Germinal center (tissue), 1 donor: ENCODE measurements at regions not wholly inside any gene's neighbourhood (a gene's known extent, or its start where the extent isn't known, plus 50 kb on each side); places are given as distances from the start of the nearest gene placed in this dataset.
"Not testable (repeated sequence)": the region's sequence is repeated elsewhere in the genome, so short reads cannot be mapped to it uniquely, and the experiment has no call there.

Source experiments
- DNase-seq: peaks from one replicate; pipeline ENCODE4 v3.0.0; 2012; ENCODE audit warnings: mixed read lengths, low spot score

DNA sequence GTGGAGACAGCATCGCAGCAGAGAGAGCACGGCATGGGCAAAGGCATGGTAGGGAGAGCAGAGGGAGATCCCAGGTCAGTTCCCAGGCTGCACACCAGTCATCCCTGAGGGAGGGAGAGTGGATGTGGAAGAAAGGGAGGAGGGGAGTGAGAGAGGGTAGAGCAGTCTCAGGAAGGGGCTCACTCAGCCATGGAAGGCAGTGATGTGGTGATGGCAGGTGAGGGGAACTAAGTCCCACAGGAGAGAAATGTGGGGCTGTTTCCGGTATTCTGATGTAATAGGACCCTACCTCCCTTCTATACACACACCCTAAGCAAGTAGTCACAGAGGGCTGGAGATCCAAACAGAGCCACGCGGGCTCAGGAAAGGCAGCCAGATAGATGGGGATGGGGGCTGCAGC, 500.3 kb upstream of the CDH11 start:
- no peak for DNase-seq

DNA sequence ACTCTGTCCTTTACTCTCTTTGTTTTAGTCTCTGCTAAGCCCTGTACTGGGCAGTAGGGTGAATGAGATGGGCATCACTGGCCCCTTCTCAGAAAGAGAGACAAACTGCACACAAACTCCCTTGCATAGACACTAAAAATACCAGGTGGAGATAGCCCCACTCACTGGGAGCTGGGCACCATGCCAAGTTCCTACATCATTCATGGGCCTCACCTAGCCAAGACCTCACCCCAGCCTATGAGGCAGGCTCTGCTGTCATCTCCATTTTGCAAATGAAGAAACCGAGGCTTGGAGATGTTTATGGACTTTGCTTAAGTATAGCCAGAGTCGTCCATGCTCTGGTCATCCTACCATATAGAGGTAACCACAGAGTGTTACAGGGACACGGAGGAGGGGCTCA, 499.8 kb upstream of the CDH11 start:
- no peak for DNase-seq

DNA sequence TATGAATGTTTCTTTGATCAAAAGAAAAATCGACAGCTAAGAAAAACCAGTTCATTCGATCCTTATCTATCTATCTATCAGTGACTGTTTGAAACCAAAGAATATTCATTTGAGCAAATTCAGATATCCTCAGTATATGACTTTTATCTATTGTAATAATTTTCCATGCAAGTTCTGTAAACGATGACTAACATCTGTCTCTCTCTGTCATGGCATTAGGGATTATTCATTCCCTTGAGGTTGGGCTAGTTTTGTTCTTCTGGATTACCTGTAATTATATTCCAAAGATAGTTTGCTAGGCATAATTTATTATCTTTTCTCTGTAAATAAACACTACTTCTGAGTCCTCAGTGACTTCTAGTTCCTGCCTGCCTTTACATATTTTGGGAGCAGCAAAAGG, 497.7 kb upstream of the CDH11 start:
- DNase-seq: no peak

DNA sequence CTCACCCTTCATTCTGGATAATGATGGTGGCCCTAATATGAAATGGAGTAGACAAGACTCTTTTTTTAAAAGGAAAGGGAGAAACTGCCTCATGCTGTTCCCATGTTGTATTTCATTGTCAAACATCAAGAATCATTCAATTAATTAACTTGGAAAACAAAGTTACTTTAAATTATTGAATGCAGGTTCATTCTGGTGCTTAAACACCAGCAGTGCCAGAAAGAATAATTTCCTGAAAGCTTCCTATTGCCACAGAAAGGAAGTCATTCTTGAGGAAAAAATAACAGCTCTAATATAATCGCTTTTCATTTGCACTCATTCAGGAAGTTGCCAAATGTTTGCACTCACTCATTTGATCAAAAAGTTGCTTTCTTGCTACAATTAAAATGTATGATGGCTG, 497.1 kb upstream of the CDH11 start:
- DNase-seq: no peak

DNA sequence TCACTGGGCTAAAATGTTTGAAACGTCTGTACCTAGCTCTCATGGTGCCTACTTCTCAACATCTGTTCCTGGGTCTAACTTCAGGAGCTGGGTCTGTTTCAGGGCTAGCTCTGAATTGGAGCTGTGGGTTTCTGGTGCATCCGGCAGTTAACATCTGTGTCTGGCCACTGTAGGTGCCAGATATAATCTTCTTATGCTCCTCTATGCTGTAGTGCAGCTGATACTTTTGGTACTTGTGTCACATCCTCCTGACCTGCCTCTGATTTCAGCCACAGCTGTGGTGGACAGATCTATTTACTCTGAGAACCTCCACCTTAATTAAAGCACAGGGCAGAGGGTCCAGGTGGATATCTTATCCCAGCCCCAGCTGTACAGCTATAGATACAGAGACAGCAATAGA, 496.5 kb upstream of the CDH11 start:
- DNase-seq: no peak

DNA sequence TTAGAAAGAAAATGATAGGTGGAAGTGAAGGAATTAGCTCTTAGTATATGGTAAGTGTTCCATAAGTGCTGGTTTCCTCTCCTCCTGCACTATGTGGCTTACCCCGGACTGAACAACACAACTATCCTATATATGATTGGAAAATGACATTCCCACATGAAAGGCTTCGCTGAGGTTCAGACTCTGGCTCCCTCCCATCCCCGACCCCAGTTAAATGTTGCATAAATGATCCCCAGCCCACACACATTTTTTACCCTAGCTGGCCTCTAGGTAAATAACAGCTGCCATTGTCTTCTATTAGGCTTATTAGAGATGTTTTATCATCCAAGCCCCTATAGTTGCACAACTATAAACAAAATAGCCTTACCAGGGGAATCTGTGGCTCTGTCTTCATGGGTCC, 495.6 kb upstream of the CDH11 start:
- no peak for DNase-seq

DNA sequence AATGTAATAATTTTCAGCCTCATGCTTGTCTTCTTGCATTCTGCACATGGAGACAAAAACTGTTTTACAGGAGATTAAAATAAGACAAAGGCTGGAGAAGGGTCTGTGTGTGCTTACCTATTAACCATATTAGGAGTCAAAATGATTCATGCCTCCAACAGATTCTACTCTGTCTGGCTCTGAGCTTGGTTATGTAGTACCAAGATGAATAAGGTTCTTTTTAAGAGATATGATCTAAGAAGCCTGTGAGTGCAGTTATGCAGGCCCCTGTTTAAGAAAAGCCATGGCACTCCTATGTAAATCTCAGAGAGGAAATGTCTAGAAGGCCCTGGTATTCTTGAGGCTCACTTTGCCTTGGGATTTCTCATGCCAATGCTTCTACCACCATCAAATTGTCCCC, 486.6 kb upstream of the CDH11 start:
- no peak for DNase-seq

DNA sequence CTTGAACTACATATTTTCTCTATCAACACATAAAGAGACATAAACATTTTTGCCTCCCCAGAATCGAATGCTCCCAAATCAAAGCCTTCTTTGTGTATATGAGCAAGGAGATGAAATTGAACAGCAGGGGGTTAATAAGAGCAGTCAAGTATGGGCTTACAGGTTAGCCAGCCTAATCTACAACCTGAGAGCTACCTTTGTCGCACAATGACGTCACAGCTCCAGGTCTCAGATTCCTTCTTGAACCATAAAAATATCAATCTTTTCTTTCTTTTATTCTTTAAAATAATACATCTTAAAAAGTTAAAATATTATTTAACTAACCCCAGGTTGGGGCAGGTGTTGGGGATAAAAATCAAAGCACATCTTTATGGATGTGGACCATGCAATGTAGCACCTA, 482.9 kb upstream of the CDH11 start:
- DNase-seq: no peak

DNA sequence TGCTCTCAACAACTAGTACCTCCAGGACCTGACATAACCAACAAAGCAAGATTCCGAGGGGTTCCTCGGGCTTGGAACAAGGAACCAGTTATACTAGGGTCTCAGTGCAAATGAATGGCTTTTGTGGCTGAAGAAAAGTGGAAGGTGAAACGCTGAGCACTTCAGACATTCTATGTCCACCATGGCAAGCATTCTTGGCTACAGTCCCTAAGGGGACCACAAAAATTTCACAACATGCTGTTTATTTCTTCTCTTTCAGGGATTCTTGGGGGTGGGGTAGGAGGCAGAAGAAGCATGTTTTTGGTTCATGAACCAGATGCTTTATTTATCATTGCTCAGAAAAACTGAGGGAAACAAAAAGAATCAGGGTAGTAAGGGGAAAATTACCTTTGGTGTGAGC, 479.9 kb upstream of the CDH11 start:
- no peak for DNase-seq

DNA sequence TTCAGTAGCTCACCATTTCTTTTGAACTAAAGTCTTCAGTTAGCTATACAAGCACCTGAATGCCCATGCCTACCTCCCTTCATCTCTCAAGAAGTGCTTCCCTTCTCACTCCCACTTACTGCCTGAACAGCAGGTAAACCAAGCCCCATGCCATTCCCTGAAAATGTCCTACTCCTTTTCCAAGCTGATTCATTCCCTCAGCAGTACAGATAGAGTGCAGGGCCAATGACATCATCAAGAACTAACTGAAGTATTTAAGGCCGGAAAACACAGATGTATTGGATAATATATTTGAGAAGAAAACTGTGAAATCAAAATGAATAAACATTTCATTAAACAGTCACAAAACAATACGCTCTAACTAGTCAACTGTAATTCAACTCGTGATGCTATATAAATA, 478.8 kb upstream of the CDH11 start:
- no peak for DNase-seq

DNA sequence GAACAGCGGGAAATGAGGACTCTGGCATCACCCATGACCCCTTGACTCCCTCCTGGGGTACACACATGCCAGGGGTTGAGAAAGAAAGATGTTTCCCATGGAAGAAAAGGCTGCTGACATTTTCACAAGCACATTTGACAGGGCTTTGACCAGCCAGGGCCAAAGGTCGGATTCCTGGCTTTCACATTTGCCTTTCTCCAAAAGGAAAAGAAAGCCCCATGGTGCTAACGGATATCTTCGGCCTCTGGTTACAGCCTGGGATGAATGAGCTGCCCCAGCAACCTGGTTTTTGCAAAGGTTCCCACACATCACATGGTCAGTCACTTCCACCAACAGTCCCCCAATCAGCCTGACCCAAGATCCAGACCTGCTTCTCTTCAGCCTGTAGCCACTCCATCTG, 478.2 kb upstream of the CDH11 start:
- no peak for DNase-seq

DNA sequence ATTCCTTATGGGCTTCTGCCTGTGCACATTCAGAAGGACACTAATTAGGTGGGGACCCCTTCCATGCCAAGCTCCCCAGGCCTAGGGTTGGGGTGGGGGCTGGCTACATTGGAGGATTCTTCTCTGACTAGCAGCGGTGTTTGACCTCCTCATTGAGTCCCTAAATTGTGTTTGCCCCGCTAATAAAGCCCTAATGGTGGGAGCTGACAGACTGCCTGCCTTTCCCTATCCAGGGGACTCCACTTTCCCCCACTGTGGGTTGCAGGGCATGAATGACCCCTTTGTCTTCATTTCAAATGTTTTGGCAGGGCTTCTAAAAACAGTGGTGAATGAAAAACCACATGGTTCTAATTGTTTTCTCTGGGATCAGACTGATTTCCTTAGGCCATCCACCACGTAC, 476.8 kb upstream of the CDH11 start:
- no peak for DNase-seq

DNA sequence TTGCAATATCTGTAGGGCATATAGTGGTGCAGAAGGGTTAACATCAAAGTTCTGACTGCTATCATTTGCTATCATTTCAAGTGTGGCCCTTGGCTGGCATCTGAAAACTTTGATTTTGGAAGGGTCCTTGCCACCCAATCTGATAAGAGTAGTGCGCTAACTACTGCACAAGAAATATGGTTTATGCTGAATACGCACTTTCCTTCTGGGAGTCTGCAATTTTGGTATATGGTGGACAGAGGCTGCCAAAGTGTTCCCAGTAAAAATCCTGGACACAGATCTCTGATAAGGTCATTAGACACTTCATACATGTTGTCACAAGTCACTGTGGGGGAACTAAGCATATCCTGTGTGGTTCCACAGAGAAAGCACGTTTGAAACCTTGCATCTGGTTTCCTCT, 461.6 kb upstream of the CDH11 start:
- DNase-seq: no peak

DNA sequence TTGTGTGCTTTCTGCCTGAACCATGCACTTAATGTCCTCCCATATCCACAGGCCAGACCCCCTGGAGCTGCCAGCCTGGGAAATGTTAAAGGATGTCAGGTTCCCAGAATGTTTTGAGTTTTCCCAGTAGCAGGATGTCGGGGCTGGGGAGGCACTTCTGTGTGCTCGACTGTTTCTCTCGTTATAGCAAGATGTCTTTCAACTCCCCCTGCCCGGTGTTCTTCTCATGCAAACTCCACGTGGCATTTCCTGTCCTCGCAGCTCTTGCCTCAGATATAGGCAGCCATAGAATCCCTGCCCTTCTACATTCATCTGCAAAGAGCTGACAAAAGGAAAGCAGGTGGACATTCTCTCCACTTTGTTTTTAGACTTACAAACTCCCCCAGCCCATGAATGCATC, 457.2 kb upstream of the CDH11 start:
- DNase-seq: no peak

DNA sequence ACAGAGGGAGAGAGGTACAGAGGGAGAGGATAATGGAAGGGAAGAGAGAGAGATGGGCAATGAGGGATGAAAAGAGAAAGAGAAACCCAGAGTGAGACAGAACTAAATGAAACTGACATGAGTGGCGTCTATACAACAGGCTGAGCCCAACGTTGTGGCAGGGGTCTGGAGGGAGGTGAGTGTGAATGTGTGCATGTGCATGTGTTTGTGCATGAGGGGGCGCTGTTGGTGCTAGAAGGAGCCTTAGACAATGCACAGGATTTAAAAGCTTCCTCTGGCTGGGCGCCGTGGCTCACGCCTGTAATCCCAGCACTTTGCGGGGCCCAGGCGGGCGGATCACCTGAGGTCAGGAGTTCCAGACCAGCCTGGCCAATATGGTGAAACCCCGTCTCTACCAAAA, 454.8 kb upstream of the CDH11 start:
- DNase-seq: no peak

DNA sequence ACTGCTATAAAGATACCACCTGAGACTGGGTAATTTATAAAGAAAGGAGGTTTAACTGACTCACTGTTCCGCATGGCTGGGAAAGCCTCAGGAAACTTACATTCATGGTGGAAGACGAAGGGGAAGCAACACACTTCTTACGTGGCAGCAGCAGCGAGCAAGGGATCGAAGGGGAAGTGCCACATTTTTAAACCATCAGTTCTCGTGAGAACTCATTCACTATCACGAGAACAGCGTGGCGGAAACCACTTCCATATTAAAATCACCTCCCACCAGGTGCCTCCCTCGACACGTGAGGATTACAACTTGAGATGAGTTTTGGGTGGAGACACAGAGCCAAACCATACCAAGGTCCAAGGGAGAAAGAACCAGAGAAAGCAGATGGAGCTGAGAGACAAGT, 454.3 kb upstream of the CDH11 start:
- DNase-seq: no peak

DNA sequence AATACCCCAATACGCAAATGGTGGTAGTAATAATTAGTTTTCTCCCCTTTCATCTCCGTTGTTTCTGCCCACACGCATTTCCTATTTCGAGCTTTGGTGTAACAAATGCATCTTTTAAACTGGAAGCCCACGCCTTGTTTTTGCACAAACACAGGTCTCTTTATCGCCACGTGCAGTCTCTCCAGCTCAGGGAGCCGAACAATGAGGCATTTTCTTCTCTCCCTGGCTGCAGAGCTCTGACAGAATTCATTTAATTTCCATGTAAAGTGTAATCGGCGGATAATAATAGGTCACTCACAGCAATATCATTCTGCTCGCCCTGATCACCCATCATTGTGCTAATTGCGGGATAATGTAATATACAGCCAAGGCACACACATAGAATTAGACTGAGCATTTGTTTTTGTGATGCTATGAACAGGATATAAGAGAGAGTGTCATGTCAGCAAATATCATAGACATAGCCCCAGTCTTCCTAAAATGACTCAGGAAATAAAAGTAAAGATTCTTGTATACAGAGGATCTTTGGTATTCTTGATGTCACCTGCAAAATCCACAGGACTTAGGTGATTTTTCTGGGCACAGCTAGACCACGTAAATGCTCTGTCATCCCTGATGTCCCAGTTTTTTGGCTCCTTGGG, 452.6 kb upstream of the CDH11 start:
- no peak for DNase-seq

DNA sequence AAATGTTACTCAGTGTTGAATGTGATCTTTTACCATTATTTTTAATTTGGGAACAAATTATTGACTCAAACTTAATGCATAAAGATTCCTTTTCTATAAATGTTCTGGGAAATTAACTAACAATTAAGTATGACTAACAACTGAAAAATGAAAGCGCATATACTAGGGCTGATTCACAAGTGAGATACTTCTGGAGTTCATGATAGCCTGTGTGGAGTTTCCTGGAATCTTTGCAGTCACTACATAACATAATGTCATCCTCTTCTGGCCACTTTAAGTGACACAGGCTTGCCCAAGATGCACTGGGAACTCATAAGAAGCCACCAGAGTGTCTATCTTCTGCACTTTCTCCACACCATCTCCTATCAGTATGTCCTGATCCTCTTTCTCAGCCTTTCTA, 450.3 kb upstream of the CDH11 start:
- no peak for DNase-seq

DNA sequence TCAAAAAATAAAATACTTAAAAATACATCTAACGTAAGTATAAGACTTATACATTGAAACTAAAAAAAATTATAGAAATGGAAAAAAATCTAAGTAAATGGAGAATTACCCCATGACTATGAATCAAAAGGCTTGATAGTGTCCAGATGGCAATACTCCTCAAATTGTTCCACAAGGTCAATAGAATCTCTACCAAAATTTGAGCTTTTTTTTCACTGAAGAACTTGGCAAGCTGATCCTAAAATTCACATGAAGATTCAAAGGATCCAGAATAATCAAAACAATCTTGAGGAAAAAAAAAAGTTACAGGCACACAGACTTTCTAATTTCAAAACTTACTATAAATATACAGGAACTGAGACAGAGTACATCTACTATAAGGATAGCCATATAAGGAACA, 448.4 kb upstream of the CDH11 start:
- no peak for DNase-seq

DNA sequence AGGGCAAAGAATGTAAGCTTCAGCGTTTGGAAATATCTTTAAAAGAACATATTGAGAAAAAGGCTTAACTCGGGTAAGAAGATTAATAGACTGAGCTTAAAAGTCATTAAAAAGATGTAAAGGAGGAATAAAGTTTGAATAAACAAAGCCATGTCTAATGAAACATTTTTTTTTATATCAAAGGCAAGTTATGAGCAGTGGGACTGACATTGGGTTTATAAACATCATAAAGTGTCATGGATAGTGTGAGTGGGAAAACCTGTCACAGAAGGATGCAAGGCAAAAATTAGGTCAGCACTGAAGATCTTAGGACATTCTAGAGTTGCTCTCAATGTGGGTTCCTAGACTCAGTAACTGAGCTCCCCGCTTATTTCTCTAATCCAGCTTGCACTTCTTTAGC, 438.0 kb upstream of the CDH11 start:
- no peak for DNase-seq

DNA sequence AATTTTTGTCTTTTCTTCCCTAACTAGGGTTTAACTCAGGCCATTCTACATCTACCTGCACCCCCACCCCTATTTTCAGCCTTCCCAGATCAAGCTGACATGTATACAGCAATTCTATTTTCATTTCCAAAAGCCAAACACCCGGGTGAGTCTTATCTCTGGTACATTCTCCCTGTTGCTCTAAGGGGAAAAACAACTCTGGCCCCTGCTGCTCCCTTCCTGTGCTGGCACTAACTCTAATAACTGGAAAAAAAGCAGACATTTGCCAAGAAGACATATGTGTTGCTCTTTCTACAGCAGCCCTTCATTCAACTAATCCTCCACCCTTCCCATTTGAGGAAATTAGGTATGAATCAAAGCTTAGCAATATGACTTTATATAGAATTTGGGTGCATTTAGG, 427.8 kb upstream of the CDH11 start:
- DNase-seq: not testable (repeated sequence)

DNA sequence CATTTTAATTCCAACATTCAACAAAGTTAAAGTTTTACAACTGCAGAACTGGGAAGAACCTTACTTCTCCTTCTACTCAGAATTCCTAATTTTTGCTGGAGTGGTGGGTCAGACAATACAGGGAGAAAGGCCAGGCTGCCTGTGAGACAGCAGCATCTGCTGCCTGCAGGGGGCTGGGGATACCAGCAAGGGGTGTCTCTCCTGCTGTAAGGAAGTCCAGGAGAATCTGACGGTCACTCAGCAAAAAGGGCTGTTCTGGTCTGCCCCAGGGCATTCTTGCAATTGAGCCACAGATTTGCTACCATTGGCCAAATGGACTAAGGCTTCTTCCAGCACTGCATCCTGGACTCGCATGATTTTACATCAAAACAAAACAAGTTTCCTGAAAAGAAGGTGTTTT, 426.6 kb upstream of the CDH11 start:
- no peak for DNase-seq

DNA sequence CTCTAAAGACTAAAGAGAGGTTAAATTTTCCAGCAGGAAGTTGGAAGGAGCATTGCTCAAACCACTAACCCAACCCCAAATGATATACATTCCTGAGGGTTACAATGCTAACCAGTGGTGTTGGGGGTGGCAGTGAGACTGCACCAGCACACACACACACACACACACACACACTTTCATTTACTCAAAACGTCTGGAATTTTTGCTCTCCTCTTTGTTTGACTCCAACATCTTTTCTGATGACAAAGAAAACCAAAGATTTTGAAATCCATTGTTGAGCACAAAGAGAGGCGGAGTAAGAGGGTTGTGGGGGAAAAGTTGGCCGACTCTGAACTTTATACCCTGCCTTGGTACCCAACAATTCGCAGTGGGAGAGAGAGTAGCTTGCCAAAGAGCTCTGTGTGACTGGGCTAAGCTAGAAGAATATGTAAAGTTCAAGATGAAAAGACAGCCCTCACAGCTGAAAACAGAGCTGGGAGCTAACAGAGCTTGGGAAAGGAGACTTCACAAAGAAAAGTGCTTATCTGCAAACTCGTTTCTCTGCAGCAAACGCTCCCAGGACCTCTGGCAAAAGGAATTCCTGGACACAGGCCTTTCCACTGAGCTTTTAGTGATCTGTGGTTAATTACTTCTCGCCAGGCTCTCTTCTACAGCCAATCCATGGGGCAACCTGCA, 426.0 kb upstream of the CDH11 start:
- no peak for DNase-seq

DNA sequence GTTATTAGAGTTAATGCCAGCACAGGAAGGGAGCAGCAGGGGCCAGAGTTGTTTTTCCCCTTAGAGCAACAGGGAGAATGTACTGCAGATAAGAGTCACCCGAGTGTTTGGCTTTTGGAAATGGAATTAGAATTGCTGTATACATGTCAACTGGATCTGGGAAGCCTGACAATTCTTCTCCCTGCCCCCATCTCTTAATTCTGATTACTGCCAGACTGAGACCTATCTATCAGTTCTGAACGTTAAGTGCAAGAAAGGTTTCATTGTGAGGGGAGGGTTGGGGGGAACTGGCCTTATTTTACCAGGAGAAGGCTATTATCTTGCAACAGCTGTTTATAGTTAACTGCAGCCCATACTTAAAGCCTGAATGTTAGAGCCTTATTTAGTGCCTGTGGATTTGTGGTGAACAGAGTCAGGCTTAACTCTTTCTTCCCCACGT, 424.5 kb upstream of the CDH11 start:
- DNase-seq: no peak
